HG03354 (cell line): ENCODE measurements at regions not wholly inside any gene's neighbourhood (a gene's known extent, or its start where the extent isn't known, plus 50 kb on each side); places are given as distances from the start of the nearest gene placed in this dataset.

Source experiments
- ATAC-seq: cut with Tn5 transposase; IDR thresholded peaks from one replicate; pipeline ENCODE4 v1.9.1; 2021; ENCODE audit warnings: mild to moderate bottlenecking; ENCODE audit not compliant: unreplicated experiment, poor library complexity, severe bottlenecking

DNA sequence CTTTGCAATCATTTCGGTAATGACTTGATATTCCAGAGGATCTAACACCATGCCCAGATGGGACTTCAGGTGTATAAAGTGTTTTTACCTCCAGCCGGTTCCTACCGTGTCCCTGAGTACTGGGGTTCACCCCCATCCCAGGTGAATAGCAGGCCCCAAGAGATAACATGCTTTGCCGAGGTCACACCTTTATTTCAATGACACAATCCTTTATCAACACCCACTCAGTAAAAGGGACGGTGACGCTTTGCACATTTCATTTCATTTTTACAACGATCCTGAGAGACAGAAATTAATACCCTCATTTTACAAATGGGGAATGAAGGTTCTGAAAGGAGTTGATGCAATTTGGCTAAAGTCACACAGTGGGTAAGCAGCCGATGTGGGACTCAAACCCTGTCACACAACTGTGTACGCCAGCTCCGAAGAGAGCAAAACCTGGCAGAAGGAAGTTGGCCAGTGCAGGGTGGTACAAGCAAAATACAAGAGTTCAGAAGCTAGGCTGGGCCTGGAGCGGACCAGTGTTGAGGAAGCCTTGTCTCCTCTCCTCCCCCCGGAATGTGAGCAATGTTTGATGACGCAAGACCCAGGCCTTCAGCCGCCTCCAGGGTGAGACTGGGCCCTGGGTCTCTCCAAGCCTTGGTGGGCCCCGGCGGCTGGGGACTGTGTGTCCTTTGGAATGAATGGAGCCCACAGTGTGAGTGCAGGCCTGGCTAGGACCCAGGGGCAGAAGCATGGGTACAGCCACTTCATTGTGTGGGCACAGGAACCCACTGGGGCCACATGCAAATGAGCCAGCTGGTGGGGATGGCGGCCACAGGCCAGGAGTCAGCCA is 139.6 kb upstream of the MYCN start:
- ATAC-seq: no peak

GRCh38 chr2:15801439-15801838 is 138.9 kb upstream of the MYCN start:
- ATAC-seq: no peak

- ATAC-seq: no peak
These were observed 138.4 kb upstream of the MYCN start for GRCh38 chr2:15801904-15802303.

DNA sequence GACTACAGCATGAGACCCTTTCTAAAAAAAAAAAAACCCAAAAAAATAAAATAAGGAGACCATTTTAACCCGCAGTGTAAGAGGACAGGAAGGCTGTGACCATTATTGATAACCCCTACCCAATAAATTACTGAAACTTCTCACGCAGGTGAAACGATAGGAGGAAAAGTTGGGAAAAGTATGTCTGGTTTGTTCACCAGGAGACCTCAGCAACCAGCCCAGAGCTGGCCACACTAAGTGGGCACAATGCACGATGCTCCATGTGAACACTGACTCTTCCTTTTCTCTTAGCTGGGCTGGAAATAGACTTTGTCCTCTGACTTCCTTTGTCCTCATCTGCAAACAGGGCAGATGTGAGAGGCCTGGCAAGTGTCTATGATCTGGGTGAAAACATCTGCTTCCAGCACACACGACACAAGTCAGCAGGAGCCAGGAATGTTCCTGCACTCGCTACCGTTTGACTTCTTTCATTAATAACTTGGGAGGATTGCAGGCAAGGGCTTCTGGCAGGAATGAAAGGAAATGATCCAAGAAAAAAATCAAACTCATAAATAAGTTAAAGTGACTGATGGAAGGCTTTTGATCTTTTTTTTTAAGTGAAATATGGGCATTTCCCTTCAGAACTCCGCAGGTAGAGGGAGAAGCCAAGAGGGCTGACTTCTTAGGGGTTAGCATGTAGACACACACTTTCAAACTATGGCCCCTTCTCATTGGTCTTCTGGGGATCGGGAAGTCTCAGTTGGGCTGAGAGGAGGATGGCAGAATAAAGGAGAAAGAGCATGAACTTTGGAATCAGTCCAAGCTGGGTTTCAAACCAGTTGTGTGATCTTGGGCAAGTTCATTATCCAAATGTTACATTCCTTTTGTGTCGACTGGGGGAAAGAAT is 137.4 kb upstream of the MYCN start:
- ATAC-seq: no peak

GRCh38 chr2:15803543-15804245 is 136.7 kb upstream of the MYCN start:
- ATAC-seq: no peak

DNA sequence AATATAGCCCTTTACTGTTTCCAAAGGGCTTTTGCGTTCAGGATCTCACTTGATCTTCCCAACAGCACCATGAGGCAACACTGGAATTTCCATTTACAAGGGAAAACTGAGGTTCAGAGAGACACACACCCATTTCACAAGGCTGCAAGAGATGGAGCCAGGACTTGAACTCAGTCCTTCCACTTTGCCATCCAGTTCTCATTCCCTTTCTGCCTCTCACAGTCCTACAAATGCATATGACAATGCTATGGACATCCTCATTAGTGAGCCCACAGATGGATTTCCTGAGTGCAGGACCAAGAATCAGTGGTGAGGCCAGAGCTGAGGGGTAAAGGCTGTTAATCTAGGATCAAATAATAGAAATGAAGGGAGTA is 136.1 kb upstream of the MYCN start:
- no peak for ATAC-seq

GRCh38 chr2:15804691-15805090 is 135.7 kb upstream of the MYCN start:
- ATAC-seq: no peak

- no peak for ATAC-seq
These were observed 135.1 kb upstream of the MYCN start for GRCh38 chr2:15805206-15805605.

DNA sequence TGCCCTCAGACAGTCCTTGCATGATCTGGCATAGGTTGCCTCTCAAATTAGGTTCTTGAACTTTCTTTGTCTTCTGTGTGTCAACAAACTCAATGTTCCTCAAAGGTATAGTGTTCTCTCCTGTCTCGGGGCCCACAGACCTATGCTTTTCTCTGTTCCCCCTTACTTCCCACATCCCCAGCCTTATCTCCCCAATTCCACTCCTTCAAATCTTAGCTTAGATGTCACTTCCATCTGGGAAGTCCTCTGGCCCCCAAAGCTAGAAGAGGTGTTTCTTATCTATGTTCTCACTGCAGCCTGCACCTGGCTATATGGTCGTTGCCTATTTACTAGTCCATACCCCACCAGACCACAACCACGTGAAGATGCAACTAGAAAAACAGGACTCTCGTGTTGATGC is 134.6 kb upstream of the MYCN start:
- ATAC-seq: no peak

- no peak for ATAC-seq
These were observed 133.4 kb upstream of the MYCN start for GRCh38 chr2:15806801-15807417.

DNA sequence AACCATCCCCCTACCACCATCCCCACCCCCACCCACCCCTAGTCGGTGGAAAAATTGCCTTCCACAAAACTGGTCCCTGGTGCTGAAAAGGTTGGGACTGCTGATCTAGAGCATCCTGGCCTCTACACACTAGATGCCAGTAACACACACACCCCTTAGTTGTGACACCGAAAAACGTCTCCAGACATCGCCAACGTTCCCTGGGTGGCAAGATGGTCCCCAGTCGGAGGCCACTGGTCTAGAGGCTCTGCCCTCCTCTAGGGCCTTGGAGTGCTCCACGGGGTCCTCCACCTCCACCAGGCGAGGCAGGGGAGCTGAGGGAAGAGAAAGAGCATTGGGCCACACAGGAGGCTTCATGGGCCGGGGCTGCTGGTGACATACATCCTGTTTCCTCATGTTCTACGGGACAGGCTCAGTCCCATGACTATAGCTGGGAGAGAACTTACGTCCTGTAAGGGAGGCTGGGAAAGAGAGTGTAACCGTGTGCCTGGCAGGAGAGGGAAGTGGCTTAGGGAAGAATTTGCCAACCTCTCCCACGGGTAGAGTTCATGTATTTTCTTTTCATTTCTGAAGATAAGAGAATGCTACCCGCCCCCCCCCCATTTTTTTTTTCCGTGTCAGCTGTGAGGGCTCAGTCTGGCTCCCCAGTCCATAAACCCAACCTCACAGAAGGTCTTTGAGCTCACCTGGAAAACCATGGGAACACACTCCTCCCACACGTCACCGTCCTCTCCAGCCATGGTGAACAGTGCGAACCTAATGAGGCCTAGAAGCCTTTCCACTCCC is 132.7 kb upstream of the MYCN start:
- no peak for ATAC-seq

DNA sequence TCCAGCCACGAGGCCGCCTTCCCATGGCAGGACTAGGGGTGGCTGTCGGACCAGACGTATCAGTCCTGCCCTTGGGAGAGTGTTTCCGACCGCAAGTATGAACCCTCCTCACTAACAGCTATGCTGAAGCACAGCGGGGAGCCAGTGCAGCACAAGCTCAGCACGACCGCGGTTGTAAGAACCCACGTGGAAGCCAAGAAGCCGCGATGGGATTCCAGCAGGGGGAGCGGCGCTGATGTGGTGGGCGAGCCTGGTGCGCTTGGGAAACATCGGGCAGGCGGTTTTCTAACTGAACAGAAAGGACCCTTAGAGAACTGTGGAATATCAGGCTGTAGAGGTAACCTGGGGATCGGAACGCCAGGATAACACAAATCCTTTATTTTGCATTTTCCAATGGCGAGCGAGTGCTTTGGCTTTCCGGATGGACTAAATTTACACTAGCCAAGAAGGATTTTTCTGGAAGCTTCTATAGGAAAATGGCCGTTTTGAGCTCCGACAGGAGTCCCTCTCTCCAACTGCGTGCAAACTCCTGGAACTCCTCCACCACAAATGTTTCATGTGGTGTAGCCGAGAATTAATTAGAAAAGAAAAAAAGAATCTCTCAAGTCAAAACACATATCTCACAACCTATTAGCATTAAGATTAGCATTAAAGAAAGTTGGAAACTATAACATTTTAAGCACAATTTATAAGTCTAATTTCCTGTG is 132.0 kb upstream of the MYCN start:
- ATAC-seq: no peak

- no peak for ATAC-seq
These were observed 131.4 kb upstream of the MYCN start for GRCh38 chr2:15808944-15809343.

DNA sequence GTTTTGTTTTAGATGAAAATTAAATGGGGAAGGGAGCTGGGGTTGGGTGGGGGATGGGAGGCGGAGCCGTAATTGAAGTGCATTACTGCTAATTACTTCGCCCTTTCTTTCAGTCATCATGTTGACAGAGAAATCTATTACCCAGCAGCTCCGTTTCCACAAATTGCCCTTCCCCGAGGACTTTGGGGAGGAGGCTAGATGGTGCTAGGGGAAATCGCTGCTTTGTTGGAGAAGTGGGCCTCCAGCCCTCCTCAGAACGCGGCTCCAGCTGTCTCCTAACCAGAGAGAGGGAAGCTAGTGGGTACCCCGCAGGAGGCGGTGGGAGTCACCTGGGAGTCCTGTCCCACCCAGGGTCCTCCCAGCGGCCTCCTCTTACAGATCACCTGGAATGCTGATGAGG is 130.9 kb upstream of the MYCN start:
- no peak for ATAC-seq

DNA sequence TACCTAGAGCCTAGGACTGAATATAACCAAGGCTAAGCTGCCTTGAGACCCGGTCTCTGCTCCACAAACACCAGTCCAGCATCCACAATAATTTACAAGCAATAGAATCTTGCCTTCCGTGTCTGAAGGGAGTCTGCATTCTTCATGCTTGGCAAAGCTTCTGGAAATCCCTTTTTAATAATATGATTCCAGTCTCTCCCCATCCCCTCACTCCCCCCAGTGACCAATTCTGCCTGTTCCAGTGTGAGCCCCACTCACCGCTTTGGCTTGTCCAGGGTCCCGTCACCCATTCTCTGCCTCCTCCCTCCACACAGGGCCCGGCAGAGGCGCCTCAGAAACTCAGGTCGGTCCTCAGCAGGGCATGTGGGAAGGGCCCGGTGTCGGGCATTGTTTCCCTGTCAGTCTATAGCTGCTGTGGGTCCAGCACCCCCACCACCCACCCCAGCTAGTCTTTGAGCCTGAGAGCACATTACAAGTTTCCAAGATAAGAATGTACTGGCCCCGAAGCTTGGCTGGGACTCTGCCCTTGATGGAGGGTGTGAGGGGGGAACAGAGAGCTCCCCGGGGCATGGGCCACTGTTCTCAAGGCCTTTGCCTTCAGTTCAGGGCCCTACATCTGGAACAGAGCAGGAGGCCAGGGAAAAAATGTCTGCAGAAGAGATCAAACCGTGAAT is 129.7 kb upstream of the MYCN start:
- no peak for ATAC-seq

DNA sequence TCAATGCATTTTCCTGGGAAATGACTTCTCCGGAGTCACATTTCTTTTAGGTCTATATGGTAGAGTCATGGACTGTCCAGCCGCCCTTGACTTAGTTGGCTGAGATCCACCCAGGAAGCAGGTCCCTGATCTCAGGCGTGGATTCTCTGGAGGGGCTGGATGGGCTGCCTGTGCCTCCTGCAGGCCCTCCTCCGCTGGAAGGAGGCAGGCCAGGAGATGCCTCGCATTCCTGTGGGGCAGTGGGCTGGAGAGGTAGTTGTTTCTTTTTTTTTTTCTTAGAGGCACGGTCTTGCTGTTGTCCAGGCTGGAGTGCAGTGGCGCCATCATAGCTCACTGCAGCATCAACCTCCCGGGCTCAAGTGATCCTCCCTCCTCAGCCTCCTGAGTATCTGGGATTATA is 129.0 kb upstream of the MYCN start:
- no peak for ATAC-seq

DNA sequence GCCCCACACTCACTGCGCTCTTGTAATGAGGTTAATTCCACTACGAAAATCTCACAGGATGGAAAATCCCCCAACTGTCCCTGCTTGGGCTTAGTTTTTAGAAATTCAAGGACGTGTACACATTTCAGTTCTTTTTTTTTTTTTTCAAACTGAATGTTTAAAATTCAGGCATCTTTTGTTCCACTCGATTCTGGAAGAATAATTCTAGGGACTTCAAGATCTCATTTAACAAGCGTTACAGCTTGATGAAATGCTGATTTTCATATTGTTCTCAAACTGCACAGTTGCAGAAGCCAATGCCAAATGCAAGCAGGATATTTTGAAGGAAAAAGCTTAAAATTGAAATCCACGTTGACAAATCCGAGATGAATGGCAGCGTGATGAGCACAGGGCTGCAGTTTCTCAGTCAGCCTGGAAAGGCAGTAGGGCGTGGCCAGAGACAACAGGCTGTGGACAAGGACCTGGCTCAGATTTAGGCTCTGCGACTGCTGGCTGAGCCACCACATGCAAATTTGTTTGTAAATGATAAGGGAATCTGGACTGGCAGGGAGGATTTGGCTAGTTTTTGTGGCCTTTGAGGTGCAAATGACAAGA is 128.1 kb upstream of the MYCN start:
- ATAC-seq: no peak
